ENCODE measurements at regions not wholly inside any gene's neighbourhood (a gene's known extent, or its start where the extent isn't known, plus 50 kb on each side); places are given as distances from the start of the nearest gene placed in this dataset.

GRCh38 chr10:45063591-45064231 lies 63.0 kb downstream of the ZNF22 start:
- peak in 1 of 2 donors; percentile 65 for DNase-seq
- Histone ChIP-seq H3K4me1 (peaks cover 0 to 5% (median 2%) of the 10 kb centered on the region in 4 donors), H3K27ac (peak overlapping the region in 1 of 4 donors; percentile 40), H3K4me3 (no peak overlapping the region), H3K27me3 (no peaks in the 10 kb centered on the region), H3K36me3 (no peaks in the 10 kb centered on the region), H3K9me3 (no peaks in the 10 kb centered on the region)
- 50 to 59% methylated on average over 8 of the region's 8 CpGs for WGBS, 2 donors
- TF ChIP-seq CTCF (IDR thresholded peaks at IDR 0.05) = no peak
- no peak for TF ChIP-seq POLR2AphosphoS5 (IDR thresholded peaks at IDR 0.05)
- no peak for TF ChIP-seq POLR2A (IDR thresholded peaks at IDR 0.05)
- no peak for TF ChIP-seq EP300 (IDR thresholded peaks at IDR 0.05)
- peak; percentile 56 to 62 for ATAC-seq (ENCODE audit: low FRiP score in 2 of 2)

DNA sequence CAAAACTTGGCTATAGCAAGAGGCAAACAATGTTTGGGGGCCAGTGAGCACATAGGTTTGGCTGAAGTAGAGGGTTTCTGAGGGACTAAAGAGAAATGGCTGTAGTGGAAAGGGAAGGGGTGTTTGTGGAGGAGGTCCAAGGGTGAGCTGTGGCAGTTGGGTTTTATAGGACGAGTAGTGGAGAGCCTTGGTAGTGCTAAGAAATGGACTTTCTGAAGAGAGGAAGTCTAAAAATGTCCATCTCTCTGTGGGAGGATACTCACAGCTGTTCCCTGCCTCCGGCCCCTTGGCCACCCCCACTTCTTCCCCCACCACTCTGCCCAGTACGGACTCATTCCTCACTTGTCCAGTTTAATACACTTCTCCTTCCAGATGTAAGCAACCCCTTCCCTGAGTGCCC lies 64.3 kb downstream of the ZNF22 start:
- no peaks in the 10 kb centered on the region for H3K9me3 ChIP-seq
- ATAC-seq (ENCODE audit: low FRiP score in 2 of 2) (no peak), DNase-seq (no peak)
- no peak overlapping the region for H3K27ac ChIP-seq
- H3K27me3 ChIP-seq = no peaks in the 10 kb centered on the region
- 53 to 68% methylated on average over 3 of the region's 3 CpGs for WGBS, 2 donors
- TF ChIP-seq POLR2A (IDR thresholded peaks at IDR 0.05) (no peak), CTCF (IDR thresholded peaks at IDR 0.05) (no peak), EP300 (IDR thresholded peaks at IDR 0.05) (no peak), POLR2AphosphoS5 (IDR thresholded peaks at IDR 0.05) (no peak)
- H3K4me3 ChIP-seq = no peak overlapping the region
- H3K36me3 ChIP-seq = no peaks in the 10 kb centered on the region
- peaks cover 0 to 5% (median 2%) of the 10 kb centered on the region in 4 donors for H3K4me1 ChIP-seq

DNA sequence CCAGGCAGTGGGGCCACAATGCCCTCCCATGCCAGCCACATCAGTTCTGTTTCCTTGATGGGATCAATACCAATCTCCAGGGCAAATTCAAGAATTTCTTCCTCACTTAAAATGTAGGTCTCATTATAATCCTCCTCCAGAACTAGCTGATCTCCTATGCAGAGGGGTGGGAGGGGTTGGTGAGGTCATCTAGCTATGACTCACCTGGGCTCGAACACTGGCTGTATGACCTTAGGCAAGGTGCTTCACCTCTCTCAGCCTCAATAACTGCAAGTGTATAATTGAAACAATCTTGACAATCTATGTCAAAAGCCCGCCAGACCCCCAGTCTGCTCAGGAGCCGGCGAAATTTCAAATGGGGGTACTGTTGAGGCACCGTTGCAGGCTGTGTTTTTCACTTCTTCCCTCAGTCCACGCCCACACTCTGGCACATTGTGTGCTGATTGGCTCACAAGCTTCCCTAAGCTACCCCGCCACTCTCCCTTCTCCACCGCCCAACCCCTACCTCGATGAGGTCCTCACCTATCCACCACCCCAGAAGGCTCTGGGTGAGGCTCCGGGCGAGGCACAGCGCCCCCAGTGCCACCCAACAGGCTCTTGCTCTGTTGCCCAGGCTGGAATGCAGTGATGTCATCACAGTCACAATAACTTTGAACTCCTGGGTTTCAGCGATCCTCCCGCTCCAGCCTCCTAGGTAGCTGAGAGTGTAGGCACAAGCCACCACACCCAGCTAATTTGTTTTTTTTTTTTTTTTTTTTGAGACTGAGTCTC lies 70.5 kb downstream of the ZNF22 start:
- H3K27me3 ChIP-seq = no peaks in the 10 kb centered on the region
- 95 to 98% methylated on average over 14 of the region's 14 CpGs for WGBS, 2 donors
- no peaks in the 10 kb centered on the region for H3K4me1 ChIP-seq
- H3K4me3 ChIP-seq = no peak overlapping the region
- no peaks in the 10 kb centered on the region for H3K9me3 ChIP-seq
- TF ChIP-seq POLR2A (IDR thresholded peaks at IDR 0.05) (no peak), EP300 (IDR thresholded peaks at IDR 0.05) (no peak), CTCF (IDR thresholded peaks at IDR 0.05) (no peak), POLR2AphosphoS5 (IDR thresholded peaks at IDR 0.05) (no peak)
- no peaks in the 10 kb centered on the region for H3K36me3 ChIP-seq
- DNase-seq (peak in 1 of 2 donors; percentile 48), ATAC-seq (ENCODE audit: low FRiP score in 2 of 2) (peak in 1 of 2 donors; percentile 61)
- H3K27ac ChIP-seq = no peak overlapping the region

DNA sequence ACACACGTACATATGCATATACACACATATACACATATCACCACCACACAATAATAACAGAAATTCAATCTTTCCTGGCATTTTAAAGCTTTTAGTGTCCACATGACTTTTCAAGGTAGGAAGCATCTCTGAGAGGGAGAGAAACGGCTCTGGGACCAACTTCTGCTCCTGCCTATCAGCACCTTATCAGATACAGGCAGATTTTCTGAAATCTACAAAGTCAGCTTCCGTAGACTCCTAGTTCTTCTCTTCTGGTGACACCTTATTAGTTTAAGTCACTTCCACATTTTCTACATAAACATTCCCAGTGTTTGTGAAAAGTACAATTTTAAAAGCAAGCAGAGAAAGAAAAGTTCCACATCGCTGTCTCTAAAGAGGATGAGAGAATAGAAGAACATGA lies 74.5 kb downstream of the ZNF22 start:
- no peaks in the 10 kb centered on the region for H3K4me1 ChIP-seq
- TF ChIP-seq EP300 (IDR thresholded peaks at IDR 0.05) (no peak), CTCF (IDR thresholded peaks at IDR 0.05) (no peak), POLR2A (IDR thresholded peaks at IDR 0.05) (no peak), POLR2AphosphoS5 (IDR thresholded peaks at IDR 0.05) (no peak)
- no peak overlapping the region for H3K4me3 ChIP-seq
- 34 to 37% methylated on average over 4 of the region's 4 CpGs for WGBS, 2 donors
- no peaks in the 10 kb centered on the region for H3K36me3 ChIP-seq
- no peak overlapping the region for H3K27ac ChIP-seq
- no peaks in the 10 kb centered on the region for H3K9me3 ChIP-seq
- no peak for DNase-seq
- H3K27me3 ChIP-seq = no peaks in the 10 kb centered on the region
- ATAC-seq (ENCODE audit: low FRiP score in 2 of 2) = no peak

All from upper lobe of left lung (tissue), 6 donors.